T1000 (cell line): ENCODE measurements at regions not wholly inside any gene's neighbourhood (a gene's known extent, or its start where the extent isn't known, plus 50 kb on each side); places are given as distances from the start of the nearest gene placed in this dataset.

Experiments used
- DNase-seq: peaks from one replicate; lab custom pipeline; 2025; ENCODE audit warnings: mixed read lengths; lab: John Stamatoyannopoulos, UW

- DNase-seq = no peak
Measured at GRCh38 chr2:41580806-41581205, 467.0 kb upstream of the PKDCC start.

GRCh38 chr2:41595240-41595639 lies 452.6 kb upstream of the PKDCC start:
- DNase-seq = no peak

- DNase-seq = no peak
Measured at GRCh38 chr2:41597680-41598079, 450.1 kb upstream of the PKDCC start.

DNA sequence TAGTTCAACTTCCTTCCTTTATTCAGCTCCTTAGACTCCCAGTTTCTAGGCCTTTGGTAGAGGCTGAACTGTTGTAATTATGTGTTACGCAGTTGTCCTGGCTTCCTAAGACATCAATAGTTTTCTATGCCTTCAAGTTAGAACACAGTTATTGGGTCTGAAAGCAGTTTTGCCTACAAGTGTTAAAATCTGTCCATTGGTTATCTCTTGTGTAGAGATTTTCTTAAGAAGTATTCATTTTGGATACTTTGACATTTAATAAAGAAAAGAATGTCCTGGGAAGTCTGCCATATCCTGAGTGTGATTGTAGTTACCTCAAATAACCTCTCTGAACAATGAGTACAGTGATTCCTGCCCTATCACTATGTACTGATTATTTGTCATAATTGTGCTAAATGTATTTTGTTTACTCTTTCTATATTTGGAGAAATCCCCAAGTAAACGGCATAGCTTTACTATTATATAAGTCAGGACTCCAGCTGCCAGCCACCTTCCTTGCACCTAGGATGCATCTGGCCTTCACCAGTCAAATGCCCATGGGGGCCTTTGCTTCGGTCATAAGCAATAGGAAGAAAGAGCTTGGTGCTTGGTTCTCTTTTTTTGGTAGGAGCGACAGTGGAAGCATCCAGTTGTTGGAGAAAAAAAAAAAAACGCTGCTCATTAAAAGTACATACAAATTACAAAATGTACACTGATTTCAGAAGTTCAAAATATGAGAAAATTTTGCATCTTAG lies 449.5 kb upstream of the PKDCC start:
- DNase-seq = no peak

DNA sequence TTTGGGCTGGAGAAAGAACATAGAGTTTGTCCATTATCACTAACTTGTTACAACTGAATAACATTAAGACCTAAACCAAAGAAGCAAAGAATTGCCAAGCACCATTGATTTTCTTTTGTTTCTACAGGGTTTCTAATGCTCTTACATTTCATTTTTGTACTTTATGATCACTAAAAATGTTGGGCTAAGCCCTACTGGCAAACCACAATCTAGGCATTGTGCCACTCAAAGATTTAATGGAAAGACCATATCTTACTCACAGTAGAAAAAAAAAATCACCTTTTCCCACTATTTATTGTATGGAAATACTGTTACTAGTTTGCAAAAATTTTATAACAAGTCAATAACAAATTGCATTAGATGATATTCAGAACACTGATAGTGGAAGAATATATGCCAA lies 447.4 kb upstream of the PKDCC start:
- DNase-seq = no peak

- DNase-seq = no peak
Measured at GRCh38 chr2:41602341-41602740, 445.5 kb upstream of the PKDCC start.

GRCh38 chr2:41605311-41605710 lies 442.5 kb upstream of the PKDCC start:
- DNase-seq = no peak

DNA sequence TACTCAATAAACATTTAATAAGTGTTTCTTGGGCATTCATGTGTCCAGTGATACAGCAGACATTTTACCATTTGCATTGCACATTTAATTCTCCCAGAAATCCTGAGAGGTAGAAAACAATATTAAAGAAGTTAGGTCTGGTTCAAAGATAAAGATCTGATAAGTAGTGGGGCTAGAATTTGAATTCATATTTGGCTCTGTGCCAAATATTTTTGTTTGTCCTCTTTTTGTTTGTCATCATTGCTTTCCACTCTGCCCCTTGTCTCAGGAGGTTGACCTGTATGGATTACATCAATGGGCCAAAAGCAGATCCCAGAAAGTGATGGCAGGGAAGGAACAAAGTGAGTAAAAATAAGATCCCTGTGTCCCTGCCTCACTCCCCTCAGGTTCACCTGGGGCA lies 441.9 kb upstream of the PKDCC start:
- DNase-seq = no peak

DNA sequence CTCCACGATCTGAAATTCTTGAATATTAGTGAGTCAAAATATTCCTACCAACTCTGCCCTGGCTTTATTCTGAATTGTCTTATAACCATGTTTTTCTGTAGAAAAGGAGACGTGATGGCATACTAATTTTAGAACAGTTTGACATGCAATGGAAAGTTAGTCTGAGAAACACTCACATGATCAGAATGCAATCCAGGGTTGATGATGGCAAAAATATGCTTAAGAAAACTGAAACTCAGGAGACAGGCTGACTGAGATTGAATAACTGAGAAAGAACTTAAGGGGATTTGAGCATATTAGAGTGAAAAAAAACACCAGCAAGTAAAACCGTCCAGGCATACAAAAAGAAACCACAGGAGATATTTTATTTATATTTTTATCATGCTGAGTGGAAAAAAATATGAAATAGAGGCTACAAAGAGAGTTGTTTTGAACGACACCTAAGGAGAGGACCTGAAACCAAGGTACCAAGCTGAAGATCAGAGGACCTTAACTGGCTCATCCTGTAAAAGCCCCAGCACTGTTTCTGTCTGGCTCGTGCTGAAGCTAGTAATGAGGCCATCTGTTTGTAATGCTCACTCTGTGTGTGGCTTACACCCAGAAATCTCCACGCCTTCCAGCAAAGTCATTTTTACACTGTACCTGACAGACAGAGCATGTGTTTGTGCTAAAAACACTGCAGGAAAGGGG lies 437.2 kb upstream of the PKDCC start:
- DNase-seq = no peak

- DNase-seq = no peak
Measured at GRCh38 chr2:41618754-41619153, 429.1 kb upstream of the PKDCC start.

- DNase-seq = no peak
Measured at GRCh38 chr2:41621095-41621494, 426.7 kb upstream of the PKDCC start.

DNA sequence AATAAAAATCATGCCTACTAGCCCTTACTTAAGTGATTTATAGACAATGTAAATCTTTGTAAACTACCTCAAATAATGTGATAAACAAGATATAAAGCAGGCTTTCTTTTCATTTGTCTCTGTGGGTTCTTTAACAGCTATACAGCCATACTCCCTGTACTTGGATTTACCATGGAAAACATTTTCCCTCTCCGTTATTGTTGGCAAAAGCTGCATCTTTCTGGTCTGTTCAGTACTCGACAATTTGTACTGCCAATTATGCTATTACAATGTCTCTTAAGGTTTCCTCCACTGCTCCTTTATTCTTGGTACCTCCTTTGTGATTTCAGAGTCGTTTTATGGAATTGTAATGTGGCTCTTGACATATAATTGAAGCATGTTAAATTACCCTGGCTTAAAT lies 426.3 kb upstream of the PKDCC start:
- DNase-seq = no peak

- DNase-seq = no peak
Measured at GRCh38 chr2:41622301-41622700, 425.5 kb upstream of the PKDCC start.

DNA sequence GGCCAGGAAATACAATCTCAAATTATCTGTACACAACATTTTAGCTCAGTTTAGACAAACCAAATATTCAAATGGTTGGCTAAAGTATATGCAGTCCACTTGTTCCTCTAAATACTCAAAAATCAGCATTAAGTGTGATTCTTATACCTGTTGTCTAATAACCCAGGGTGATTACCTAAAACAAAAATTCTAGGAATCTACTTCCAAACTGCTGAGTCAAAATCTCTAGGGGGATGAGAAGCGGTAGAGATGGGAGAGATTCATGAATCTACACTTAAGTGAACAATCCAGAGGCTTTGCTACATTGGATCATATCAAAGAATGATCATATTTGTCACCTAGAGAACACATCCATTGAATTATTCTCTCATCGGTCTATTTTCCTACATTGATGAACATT lies 420.9 kb upstream of the PKDCC start:
- no peak for DNase-seq

- DNase-seq = no peak
Measured at GRCh38 chr2:41634686-41635085, 413.1 kb upstream of the PKDCC start.

DNA sequence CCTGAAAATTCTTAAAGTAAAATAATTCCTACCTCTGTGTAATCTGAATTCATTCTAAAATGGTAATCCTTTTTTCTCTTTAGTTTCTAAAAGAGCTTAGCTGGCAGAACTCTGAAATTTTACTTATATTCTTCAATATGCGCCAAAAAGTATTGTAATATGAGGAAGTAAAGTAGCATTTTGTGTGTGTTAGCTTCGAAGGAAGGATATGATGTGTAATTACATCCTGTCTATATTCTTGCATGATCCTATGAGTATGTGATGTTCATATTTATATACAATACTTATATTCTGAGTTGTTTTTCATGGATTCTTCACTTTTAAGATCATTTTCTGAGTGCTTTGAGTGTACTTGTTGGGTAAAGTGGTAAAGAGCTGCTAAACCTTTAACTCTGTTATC lies 402.9 kb upstream of the PKDCC start:
- no peak for DNase-seq

GRCh38 chr2:41647468-41648050 lies 400.3 kb upstream of the PKDCC start:
- DNase-seq = no peak

DNA sequence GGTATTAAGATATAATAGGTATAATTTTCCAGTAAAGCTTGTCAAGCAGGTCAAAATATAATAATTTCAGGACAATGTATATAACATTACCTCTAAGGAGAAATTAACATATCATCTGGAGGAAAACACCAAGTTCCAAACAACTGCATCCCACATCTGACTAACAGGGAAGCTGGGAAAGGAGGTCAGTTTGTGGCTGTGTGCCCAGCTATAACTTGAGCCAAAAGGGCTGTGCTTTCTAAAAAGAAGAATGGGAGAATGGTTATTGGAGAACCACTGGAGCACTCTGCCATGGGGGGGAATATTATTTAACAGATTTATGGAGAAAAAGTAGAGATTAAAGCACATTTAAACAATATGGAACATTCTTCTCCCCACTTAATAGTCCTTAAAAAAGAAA lies 390.6 kb upstream of the PKDCC start:
- DNase-seq = no peak

GRCh38 chr2:41659758-41660157 lies 388.1 kb upstream of the PKDCC start:
- DNase-seq = no peak

DNA sequence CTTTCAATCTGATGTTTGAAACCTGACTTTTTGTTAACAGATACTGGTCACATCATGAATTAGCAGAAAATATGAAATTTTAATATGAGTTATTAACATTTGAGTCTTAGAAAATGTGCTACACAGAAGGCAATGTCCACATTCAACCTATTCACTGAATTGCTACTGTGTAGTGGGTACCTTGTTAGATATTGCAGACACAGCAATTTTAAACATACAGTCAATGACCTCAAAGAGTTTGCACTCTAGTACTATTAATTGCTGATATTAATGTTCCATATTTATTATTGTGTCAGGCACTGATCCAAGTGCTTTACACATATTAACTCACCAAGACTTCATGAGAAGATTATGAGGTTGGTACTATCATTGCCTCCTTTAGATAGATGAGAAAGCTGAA lies 385.4 kb upstream of the PKDCC start:
- DNase-seq = no peak

- DNase-seq = no peak
Measured at GRCh38 chr2:41663056-41663455, 384.8 kb upstream of the PKDCC start.

- DNase-seq = no peak
Measured at GRCh38 chr2:41668529-41668928, 379.3 kb upstream of the PKDCC start.

GRCh38 chr2:41678639-41679038 lies 369.2 kb upstream of the PKDCC start:
- no peak for DNase-seq

DNA sequence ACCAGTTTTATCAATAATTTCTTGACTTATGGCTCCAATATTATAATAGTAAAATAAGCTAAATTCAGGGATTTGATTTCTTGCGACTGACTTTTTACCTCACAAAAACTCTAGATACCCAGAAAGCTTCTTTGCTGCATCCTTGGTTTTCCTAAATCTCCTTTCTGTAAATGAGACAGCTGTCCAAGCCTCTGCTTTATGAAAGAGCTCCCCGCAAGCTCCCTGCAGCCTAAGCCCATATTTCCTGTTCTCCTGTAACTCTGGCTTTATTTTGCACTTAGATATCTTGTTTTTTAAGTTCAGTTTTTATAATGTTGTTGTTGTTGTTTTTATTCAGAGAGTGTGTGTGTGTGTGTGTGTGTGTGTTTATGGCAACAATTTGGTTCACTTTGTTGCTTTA lies 361.7 kb upstream of the PKDCC start:
- no peak for DNase-seq
